Hematopoietic multipotent progenitor cell treated with erythropoietin and hydrocortisone succinate and interleukin-3 and kit ligand, for 4 days (in vitro differentiated cells): ENCODE measurements at regions not wholly inside any gene's neighbourhood (a gene's known extent, or its start where the extent isn't known, plus 50 kb on each side); places are given as distances from the start of the nearest gene placed in this dataset.

Source experiments
- DNase-seq: peaks from one replicate; pipeline ENCODE4 v3.0.0-alpha.2; 2015

DNA sequence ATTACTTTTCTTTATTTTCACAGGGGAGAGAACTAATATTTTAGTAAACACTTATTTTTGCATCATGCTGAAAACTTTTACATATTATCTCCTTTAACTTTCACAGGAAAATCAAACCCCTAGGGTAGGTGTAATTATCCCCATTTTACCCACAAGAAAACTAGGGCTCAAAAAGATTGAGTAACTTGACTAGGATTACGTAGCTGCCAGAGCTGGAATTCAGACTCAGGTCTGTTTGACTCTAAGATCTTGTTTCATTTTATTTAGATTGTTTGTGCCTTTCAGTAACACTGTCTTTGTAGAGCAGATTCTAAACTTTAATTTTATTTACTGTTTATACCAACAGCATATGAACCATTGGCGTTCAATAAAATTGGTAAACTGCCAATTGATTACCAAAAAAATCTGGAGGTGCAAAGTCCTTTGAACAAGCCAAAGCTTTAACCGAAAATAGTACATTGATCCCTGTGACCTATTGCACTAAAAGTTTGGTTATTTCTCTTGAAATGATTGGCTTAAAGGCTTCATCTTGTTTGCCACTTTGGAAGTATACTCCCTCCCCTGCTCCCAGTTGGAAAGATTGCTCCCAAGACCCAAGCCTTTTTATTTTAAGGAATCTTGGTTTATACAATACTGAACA, 71.0 kb upstream of the WDR26 start:
- DNase-seq: no peak

DNA sequence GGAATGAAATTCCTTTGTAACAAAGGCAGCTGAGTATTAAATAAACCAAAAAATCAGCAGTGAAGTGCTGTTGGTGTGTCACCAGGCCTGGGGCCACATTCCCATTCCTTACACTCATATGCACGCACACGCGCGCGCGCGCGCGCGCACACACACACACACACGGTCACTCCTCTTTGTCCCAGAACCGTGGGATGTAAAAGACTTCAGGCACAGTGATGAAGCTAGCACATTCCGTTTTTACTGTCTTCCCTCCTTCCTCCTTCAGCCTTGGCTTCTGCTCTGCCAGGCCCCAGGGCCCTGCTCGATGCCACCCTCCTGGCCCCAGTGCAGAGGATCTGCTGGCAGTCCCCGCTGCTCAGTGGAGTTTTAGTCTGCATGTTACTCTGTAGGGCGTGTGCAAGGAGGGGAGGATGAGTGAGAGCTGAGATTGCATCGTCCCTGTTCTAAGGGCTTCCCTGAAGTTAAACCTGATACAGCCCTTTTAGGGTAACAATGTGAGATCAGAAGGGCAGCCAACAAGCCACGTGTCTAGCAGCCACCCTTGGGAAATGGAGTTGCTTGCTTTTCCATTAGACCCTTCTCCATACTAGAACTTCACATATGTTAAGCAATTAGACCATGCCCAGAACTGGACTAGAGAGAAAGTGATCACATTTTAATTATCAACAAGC, 71.7 kb upstream of the WDR26 start:
- DNase-seq: no peak

DNA sequence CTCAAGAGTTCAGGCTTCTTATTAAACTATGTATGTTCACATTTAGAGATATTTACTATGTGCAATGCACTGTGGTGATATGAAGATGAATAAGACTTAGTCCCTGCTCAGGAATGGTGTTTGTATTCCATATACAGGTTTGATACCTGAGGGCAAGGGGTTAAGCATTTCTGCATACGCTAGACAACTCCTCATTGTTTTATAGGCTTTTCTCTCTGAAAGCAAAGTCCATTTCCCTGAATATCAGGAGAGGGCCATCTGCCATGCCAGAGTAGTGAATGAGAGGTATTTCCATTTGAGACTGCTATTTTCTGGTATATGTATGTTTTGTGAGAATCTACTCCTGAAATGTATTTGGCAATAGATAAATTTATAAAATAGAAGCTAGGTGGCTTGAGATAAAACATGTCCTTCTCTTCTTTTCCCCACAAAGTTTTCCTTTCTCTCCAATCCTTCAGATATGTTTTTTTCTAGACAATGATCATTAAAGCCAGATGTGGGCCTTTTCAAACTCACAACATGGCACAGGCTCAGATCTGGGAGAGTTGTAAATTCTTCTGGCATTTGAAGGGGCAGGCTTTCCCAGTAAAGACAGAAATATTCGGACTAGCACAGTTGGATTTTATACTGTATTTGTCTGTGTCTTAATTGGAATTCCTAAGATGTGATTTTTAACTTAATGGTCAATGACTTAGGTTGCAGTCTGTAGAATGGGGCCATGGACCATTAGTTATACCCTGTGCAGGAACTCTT, 73.3 kb upstream of the WDR26 start:
- DNase-seq: no peak

DNA sequence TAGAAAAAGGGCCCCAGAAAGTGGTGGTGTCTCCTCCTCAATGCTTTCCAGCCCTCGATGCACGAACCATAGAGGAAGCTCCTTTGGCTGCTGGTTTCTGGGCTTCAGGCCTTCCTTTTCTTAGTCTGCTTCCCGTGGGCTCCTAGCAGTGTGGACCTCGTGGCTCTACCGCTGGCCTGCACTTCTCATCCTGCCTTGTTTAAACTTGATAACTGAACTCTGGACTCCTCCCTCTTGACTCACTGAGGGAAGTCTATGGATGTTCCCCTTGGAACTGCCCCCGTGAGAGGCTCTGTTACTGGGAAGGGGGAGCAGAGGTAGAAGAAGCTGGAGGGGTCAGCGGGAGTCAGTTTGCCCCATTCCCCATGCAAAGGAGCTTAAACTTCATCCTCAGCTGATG, 75.3 kb upstream of the WDR26 start:
- DNase-seq: peak; percentile 20

DNA sequence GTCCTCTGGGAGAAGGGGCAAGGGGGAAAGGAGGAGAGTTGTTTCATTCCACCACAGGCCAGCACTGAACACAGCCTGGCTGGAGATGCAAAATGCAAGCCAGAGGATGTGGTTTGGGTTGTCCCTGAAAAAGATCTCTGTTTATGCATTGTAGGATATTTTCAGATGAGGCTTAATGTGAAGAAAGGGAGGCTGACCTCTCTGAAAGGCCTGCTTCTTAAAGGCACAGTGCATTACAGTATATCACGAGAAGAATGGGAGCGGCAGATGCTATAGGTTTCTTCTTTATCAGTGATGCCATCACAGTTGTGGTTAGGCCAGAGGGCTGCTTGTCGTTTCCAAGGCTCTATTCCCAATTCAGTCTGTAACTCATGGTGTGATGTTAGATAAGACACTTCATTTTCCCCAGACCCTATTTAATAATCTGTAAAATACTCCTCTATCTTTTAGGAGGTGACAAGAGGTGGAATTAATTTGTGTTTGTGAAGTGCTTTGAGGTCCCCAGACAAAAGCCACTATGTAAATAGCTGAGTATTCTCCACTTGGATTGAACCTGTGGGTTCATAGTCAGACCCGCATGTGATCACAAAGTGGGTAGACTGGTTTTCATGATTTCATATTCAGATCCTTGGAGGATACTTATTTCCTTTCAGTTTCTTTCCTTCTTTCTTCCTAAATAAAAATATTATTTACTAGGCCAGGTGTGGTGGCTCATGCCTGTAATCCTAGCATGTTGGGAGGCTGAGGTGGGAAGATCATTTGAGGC, 76.5 kb upstream of the WDR26 start:
- peak; percentile 55 for DNase-seq

DNA sequence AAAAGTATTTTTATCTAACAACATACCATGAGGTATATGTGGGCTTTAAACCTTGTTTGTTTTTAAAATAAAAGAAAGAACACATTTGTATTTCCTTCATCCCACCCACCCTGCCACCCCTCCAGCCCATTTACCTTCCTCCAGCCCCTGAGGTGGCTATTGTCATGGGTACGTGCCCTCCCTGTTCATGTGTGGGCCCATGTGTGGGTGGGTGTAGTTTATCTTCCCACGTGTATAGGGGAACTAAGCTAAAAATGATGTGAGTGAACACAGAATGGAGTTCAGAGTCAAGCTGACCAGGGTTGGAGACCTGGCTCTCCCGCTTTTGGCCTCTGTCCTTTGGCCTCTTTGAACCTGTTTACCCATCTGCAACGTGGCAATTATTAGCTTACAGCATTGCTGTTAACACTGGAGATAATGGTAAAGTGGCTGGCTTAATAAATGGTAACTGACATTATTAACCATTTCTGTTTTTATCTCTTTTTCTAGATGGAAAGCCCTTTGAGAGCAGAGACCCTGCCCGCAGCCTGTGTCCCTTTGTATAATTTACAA, 78.1 kb upstream of the WDR26 start:
- DNase-seq: no peak

DNA sequence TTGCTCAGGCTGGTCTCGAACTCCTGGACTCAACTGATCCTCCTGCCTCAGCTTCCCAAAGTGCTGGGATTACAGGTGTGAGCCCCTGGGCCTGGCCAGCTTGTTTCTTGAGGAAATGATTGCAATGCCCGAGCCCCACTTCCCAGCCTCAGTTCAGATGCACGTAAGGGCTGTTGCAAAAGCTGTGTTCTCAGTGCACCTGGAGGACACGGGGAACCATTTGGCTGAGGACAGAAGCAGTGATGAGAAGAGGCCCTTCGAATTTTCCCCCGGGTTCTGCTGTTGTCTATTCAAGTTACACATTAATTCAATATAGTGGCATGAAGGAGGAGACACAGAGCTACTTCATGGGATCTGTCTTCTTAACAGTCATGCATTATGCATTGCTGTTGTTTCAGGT, 78.8 kb upstream of the WDR26 start:
- no peak for DNase-seq

DNA sequence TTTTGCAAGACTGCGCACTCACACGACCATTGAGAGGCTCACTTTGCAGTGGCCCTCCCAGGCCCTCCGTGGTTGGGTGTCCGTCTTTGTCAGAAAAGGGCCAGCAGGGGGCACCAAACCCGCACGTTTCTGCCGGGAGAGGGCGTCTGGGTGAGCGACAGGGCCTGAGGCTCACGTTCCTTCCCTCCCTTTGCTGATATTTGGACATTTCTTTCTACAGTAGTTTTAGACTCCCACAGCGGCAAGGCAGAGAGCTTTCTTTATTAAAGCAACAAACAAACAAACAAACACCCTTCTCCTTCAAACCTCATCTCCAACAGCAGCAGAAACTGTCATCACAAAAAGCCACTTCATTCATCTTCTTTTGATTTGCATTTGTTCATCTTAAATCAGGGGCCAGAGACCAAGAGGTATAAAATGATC, 79.2 kb upstream of the WDR26 start:
- DNase-seq: peak; percentile 92

DNA sequence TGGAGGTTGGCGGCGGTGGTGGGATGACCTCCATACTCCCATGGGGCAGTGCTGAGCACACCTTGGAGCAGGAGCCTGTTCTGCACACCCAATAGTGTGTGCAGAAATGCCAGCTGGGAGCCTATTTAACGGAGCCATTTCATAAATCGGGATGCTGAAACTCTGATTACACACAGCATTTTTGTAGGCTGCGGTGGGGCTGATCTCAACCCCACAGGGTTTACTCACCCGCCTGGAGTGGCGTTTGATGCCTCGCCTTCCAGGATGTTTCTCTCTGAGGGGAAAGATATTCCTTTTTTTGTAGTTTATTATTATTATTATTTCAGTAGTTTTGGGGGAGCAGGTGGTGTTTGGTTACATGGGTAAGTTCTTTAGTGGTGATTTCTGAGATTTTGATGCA, 82.6 kb upstream of the WDR26 start:
- DNase-seq: no peak

DNA sequence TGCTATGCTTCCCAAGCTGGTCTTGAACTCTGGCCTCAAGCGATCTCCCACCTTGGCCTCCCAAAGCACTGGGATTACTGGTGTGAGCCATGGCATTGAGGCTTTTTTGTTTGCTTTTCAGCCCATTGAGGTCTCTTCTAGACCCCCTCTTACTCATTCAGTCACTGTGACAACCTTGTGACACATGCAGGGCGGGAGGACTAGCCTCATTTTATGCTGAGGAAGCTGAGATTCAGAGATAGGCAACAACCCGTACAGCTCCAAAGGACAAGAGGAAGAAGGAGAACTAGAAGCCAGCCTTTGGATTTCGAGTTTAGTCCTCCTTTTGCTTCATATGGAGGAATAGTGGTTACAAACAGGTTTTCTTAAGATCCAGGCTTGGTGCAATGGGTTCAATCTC, 83.9 kb upstream of the WDR26 start:
- no peak for DNase-seq

DNA sequence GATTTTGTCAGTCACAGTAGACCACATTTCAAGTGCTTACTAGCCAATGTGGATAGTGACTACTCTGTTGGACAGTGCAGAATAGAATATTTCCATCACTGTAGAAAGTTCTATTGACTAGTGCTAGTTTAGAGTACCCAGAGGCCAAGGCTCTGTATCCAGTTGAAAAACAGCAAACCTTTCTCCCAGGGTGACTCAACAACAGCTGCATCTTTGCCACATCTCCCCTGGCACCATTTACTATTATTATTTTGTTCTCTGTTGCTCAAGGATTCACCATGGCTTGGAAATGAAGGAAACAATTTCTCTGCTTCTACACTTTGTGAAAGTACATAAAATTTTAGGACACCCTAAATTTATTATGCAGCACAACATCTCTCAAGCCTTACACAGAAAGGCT, 85.3 kb upstream of the WDR26 start:
- no peak for DNase-seq

DNA sequence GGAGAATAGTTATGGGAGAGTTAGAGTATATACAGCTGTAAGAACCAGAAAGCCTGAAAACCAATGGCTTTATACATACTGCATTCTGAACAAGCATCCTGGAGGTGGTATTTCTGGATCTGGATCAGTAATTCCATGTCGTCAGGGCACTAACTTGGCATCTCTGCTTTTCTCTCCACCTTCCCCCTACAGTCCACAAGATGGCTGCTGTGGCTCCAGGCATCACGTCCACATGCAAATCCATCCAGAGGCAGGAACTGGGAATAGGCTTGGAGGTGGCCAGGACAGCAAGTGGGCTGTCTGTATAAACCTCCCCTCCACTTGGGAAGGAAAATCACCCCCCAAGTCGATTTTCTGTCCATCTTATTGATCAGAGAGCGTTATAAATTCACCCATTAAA, 86.2 kb upstream of the WDR26 start:
- no peak for DNase-seq

DNA sequence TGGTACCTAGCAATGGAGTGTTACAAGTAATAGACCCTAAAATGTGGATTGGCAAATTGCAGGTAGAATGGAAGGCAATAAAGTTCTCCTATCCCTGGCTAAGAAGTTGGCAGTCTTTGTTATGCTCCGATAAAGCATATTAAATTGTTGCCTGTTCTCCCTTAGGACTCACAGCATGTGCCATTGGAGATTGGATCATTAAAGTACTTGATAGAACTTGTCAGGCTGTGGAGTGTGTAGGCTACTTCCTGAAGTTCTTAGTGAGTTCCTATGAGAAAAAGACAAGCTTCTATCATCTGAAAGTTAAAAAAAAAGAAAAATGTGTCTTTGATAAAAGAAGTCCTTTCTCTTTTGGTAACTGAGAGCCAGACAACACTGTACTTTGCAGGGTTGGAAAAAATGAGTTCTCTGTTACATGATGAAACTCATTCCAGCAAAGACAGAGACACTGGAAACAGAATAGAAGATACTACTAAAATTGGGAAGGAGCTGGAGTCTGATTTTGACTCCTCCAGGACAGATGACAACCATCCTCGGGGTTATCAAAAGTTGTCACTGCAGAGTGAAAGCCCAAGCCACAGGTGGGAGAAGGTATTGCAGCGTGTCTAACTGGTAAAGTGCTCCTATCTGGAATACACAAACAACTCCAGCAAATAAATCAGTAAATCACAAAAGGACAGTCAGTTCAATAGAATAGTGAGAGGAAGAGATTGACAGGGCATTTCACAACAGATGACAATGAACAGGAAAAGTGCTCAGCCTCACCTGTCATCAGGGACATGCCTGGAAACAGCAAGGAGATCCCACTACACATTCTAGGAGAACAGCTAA, 87.5 kb upstream of the WDR26 start:
- no peak for DNase-seq

DNA sequence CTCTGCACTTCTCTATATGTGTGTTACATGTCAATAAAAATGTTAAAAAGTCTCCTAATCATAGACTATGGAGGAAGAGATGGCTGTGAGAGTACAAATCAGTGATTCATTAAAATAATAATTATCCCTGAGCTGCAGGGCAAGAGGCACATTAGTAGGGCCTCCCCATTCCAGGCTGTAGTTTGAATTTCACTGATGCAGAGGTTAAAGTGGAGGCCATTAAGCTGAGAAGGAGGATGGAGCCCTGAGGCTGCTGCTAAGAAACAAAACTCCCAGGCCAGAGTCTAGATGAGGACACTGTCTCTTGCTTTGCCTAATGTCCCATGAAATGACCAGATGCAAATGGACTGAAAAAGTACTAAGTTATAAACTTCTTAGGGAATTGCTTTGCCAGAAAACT, 89.1 kb upstream of the WDR26 start:
- no peak for DNase-seq

DNA sequence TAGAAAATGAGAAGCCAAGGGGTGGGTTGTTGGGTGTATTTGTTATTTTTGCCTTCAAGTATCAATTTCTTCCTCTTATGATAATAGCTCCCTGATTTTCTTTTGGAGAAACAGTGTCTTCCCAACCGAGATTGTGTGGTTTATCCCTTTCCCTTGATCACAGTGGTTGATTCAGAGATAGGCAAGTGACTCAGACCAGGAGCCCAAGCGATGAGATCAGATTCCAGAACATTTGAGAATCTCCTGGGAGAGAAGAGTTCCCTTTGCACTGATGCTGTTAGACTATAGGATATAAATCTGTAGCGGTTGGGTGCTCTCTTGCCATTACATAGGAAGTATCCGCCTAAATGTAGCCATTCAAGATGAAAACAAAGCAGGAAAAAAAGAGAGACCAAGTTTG, 90.1 kb upstream of the WDR26 start:
- DNase-seq: no peak

DNA sequence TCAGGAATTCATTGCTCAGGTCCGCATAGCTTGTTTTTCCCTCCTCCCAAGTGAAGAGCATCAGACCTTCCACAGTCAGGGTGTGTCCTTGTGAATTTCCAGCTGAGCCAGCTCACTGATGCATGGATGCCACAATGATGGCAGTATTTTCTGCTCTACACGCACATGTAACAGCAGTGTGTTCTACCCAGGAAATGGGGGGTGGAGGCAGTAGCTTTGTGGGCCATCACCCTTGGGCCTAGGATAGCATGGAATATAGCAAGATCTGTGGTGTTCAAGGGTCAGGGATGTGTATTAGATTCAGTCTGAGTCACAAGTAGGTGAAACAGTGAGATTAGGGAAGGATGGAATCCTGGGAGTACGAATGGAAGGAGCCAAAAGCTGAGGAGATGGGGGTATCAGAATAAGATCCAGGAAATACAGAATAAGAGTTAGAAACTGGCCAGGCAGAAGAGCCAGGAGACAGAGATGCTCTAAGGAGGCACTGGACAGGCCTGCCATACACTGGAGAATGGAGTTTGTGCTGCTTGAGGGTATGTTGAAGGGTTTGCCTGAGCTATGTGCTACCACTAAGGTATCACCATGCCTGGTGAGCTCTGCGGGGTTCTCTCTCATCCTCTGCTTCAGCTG, 90.6 kb upstream of the CNIH3 start:
- DNase-seq: no peak

DNA sequence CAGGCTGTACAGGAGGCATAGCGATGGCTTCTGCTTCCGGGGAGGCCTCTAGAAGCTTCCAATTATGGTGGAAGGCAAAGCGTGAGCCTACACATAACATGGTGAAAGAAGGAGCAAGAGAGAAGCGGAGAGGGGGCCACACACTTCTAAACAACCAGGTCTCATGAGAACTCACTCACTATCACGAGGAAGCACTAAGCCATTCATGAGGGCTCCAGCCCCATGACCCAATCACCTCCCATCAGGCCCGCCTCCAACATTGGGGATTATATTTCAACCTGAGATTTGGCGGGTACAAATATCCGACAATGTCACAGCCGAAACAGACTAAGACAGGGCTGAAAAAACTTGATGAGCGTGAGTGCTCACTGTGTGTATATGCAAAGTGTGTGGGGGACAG, 89.3 kb upstream of the CNIH3 start:
- no peak for DNase-seq

DNA sequence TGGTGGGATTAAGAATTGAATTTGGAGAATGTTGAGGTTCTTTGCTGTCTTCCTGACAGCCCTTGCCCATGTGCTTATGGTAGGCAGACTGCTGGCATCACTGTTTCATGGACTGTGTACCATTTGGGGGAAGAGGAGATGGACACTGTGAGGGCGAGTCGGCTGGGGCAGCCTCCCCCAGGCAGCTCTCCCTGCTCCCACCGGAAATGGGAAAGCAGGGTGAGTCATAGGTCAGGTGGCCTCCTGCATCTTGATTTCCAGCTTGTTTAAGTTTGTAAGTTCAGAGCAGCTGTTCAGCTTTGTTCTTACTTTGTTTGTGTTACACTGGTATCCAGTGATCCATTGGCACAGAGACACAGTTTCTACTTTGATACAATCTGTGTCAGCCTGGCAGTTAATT, 87.2 kb upstream of the CNIH3 start:
- DNase-seq: no peak

DNA sequence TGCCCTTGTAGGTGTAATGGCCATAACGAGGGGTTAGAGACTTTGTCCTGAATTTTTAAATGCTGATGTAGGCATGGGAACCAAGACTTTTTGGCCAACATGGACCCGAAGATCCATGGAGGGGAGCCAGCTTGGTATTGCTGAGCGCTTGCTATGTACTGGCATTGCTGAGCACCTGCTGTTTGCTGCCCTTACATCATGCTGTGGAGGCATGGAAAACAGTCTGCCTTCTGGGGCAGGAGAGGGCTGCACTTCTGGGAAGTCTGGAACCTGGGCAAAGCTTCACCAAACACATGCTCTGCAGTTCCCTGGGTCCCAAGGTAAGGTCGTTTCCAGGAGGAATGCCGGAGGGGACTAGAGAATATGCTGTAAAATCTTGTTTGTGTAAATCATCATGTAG, 86.3 kb upstream of the CNIH3 start:
- no peak for DNase-seq

DNA sequence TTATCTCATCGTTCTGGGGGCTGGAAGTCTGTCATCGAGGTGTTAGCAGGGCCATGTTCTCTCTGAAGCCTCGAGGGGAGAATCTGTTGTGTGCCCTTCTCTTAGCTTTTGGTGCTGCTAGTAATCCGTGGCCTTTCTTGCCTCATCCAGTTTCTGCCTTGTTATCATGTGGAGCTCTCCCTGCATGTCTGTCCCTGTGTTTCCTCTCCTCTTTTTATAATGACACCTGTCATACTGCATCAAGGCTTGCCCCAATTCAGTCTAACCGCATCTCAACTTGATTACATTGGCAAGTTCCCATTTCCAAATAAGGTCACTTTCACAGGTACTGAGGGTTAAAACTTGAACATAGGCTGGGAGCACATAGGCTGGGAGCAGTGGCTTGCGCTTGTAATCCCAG, 82.6 kb upstream of the CNIH3 start:
- DNase-seq: no peak

DNA sequence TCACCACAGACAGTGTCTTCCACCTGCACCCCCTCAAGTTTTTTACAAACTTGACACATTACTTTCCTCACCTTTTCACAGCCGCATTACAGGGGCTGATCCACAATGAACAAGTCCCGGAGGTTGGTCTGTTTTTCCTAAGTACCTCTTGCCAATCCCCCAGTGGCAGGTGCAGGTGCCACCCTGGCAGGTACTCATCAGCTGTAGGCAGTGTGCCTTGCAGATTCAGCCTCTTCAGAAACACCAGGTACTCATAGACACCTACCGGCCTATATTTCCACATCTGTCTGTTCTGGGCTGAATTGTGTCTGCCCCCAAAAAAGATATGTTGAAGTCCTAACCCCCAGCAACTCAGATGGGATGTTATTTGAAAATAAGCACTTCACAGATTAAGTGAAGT, 81.4 kb upstream of the CNIH3 start:
- no peak for DNase-seq

DNA sequence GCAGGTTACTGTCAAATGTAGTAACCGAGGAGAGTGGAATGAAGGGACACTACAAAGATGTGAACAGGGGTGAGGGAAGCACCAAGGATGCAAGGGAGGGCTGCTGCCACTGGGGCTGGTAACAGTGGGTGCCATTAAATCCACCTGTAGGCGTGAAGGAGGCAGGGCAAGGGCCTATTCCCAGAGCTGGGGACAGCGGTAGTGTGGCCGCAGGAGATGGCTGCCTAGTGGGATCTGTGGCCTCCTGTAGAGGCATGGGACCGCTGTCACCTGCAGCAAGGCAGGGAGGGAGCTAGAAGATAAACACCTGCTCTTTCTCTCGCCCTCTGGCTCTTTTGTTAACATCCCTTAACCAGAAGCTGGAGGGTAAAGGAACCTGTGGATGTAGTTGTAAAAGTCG, 80.5 kb upstream of the CNIH3 start:
- DNase-seq: no peak
